ENCODE measurements at regions not wholly inside any gene's neighbourhood (a gene's known extent, or its start where the extent isn't known, plus 50 kb on each side); places are given as distances from the start of the nearest gene placed in this dataset.

- H3K27me3 ChIP-seq (replicated peaks; ENCODE audit: insufficient read depth, low read length), result no peaks in the 10 kb centered on the region
- H3K27ac ChIP-seq (ENCODE audit: low read length), result no peak overlapping the region
- DNase-seq, result no peak
- H2AFZ ChIP-seq (ENCODE audit: low read length), result no peak overlapping the region
- H3K9me3 ChIP-seq (replicated peaks; ENCODE audit: insufficient read depth, low read length), result no peaks in the 10 kb centered on the region
- H3K4me2 ChIP-seq (ENCODE audit: low read depth, low read length), result no peak overlapping the region
- no peaks in the 10 kb centered on the region for H3F3A ChIP-seq (ENCODE audit: insufficient read depth, low read length)
- H4K20me1 ChIP-seq (ENCODE audit: insufficient read depth, low read length), result no peaks in the 10 kb centered on the region
- no peaks in the 10 kb centered on the region for H3K9me2 ChIP-seq (replicated peaks; ENCODE audit: insufficient read depth, low read length)
- H3K4me3 ChIP-seq (ENCODE audit: low read length), result no peak overlapping the region
- no peak for TF ChIP-seq EZH2 (optimal IDR thresholded peaks at IDR 0.05; ENCODE audit: low read depth, low read length)
- TF ChIP-seq, protein P1, sequence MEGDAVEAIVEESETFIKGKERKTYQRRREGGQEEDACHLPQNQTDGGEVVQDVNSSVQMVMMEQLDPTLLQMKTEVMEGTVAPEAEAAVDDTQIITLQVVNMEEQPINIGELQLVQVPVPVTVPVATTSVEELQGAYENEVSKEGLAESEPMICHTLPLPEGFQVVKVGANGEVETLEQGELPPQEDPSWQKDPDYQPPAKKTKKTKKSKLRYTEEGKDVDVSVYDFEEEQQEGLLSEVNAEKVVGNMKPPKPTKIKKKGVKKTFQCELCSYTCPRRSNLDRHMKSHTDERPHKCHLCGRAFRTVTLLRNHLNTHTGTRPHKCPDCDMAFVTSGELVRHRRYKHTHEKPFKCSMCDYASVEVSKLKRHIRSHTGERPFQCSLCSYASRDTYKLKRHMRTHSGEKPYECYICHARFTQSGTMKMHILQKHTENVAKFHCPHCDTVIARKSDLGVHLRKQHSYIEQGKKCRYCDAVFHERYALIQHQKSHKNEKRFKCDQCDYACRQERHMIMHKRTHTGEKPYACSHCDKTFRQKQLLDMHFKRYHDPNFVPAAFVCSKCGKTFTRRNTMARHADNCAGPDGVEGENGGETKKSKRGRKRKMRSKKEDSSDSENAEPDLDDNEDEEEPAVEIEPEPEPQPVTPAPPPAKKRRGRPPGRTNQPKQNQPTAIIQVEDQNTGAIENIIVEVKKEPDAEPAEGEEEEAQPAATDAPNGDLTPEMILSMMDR (IDR thresholded peaks at IDR 0.05; ENCODE audit: low read length), result no peak
- no peak for TF ChIP-seq EZH2phosphoT487 (IDR thresholded peaks at IDR 0.05; ENCODE audit: low read length)
- no peaks in the 10 kb centered on the region for H3K36me3 ChIP-seq (replicated peaks; ENCODE audit: insufficient read depth, low read length)
- H3K79me2 ChIP-seq (ENCODE audit: low read length), result no peaks in the 10 kb centered on the region
- H3K9ac ChIP-seq (ENCODE audit: low read length), result no peak overlapping the region
- H3K4me1 ChIP-seq (ENCODE audit: low read length), result peaks cover 11% of the 10 kb centered on the region
These were observed 97.1 kb upstream of the TMC3 start for GRCh38 chr15:81471151-81471550.

- Histone ChIP-seq H3K79me2 (ENCODE audit: low read length) (no peaks in the 10 kb centered on the region), H2AFZ (ENCODE audit: low read length) (no peak overlapping the region), H4K20me1 (ENCODE audit: insufficient read depth, low read length) (no peaks in the 10 kb centered on the region), H3K4me1 (ENCODE audit: low read length) (peaks cover 13% of the 10 kb centered on the region), H3K9me3 (replicated peaks; ENCODE audit: insufficient read depth, low read length) (no peaks in the 10 kb centered on the region), H3K27me3 (replicated peaks; ENCODE audit: insufficient read depth, low read length) (no peaks in the 10 kb centered on the region), H3K4me3 (ENCODE audit: low read length) (no peak overlapping the region), H3F3A (ENCODE audit: insufficient read depth, low read length) (no peaks in the 10 kb centered on the region), H3K9me2 (replicated peaks; ENCODE audit: insufficient read depth, low read length) (no peaks in the 10 kb centered on the region), H3K9ac (ENCODE audit: low read length) (no peak overlapping the region), H3K36me3 (replicated peaks; ENCODE audit: insufficient read depth, low read length) (no peaks in the 10 kb centered on the region), H3K27ac (ENCODE audit: low read length) (no peak overlapping the region), H3K4me2 (ENCODE audit: low read depth, low read length) (no peak overlapping the region)
- TF ChIP-seq EZH2 (optimal IDR thresholded peaks at IDR 0.05; ENCODE audit: low read depth, low read length), result no peak
- TF ChIP-seq, protein P1 (IDR thresholded peaks at IDR 0.05; ENCODE audit: low read length), result no peak
- TF ChIP-seq EZH2phosphoT487 (IDR thresholded peaks at IDR 0.05; ENCODE audit: low read length), result no peak
- no peak for DNase-seq
These were observed 95.1 kb upstream of the TMC3 start for GRCh38 chr15:81469154-81469553.

DNA sequence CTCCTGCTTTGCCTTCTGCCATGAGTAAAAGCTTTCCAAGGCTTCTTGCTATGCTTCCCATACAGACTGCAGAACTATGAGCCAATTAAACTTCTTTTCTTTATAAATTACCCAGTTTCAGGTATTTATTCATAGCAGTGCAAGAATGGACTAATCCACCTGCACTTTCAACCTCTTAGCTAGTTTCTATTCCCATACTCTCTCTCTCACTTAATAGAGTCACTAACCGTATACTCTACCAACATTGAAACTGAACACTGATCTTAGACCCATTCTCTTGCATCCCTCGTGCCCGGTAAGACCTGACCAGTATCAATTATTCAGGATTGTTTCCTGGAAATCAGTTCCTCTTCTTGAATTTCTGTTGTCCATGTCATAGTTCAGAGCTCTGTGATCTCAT, 92.7 kb upstream of the TMC3 start:
- no peaks in the 10 kb centered on the region for H3K36me3 ChIP-seq (replicated peaks; ENCODE audit: insufficient read depth, low read length)
- no peak overlapping the region for H2AFZ ChIP-seq (ENCODE audit: low read length)
- H3K27ac ChIP-seq (ENCODE audit: low read length), result no peak overlapping the region
- H3K9me3 ChIP-seq (replicated peaks; ENCODE audit: insufficient read depth, low read length), result no peaks in the 10 kb centered on the region
- H3K9me2 ChIP-seq (replicated peaks; ENCODE audit: insufficient read depth, low read length), result no peaks in the 10 kb centered on the region
- H3K27me3 ChIP-seq (replicated peaks; ENCODE audit: insufficient read depth, low read length), result no peaks in the 10 kb centered on the region
- no peaks in the 10 kb centered on the region for H3K79me2 ChIP-seq (ENCODE audit: low read length)
- H3K4me3 ChIP-seq (ENCODE audit: low read length), result no peak overlapping the region
- no peak overlapping the region for H3K9ac ChIP-seq (ENCODE audit: low read length)
- DNase-seq, result peak; percentile 76
- H3K4me1 ChIP-seq (ENCODE audit: low read length), result peaks cover 13% of the 10 kb centered on the region
- H4K20me1 ChIP-seq (ENCODE audit: insufficient read depth, low read length), result no peaks in the 10 kb centered on the region
- no peaks in the 10 kb centered on the region for H3F3A ChIP-seq (ENCODE audit: insufficient read depth, low read length)
- TF ChIP-seq, protein P1 (IDR thresholded peaks at IDR 0.05; ENCODE audit: low read length), result no peak
- TF ChIP-seq EZH2phosphoT487 (IDR thresholded peaks at IDR 0.05; ENCODE audit: low read length), result no peak
- TF ChIP-seq EZH2 (optimal IDR thresholded peaks at IDR 0.05; ENCODE audit: low read depth, low read length), result no peak
- H3K4me2 ChIP-seq (ENCODE audit: low read depth, low read length), result peak overlapping the region; percentile 51

All from MM.1S (cell line).